Ascending aorta (tissue), 2 donors: ENCODE measurements at regions not wholly inside any gene's neighbourhood (a gene's known extent, or its start where the extent isn't known, plus 50 kb on each side); places are given as distances from the start of the nearest gene placed in this dataset.

ENCODE experiments used
- DNase-seq, 2 donors: peaks; one replicate each; pipeline ENCODE4 v3.0.0-alpha.2; 2019; ENCODE audit warnings: low spot score in 2 of 2
- H3K27ac ChIP-seq, 2 donors: fragments of 200-600 bp; sonication (generic); one replicate each; pipeline ENCODE4 v1.5.1; 2016 to 2017; ENCODE audit warnings: mild to moderate bottlenecking in 1 of 2
- H3K27me3 ChIP-seq: fragments of 200-600 bp; sonication (generic); one replicate; pipeline ENCODE4 v1.5.1; 2017
- H3K36me3 ChIP-seq, 2 donors: fragments of 200-600 bp; sonication (generic); one replicate each; pipeline ENCODE4 v1.5.1; 2016
- H3K4me1 ChIP-seq, 2 donors: fragments of 200-600 bp; sonication (generic); one replicate each; pipeline ENCODE4 v1.5.1; 2016 to 2017; ENCODE audit warnings: mild to moderate bottlenecking in 1 of 2
- H3K4me3 ChIP-seq, 2 donors: fragments of 200-600 bp; sonication (generic); one replicate each; pipeline ENCODE4 v1.5.1; 2016 to 2017; ENCODE audit warnings: mild to moderate bottlenecking in 1 of 2
- H3K9me3 ChIP-seq, 2 donors: fragments of 200-600 bp; sonication (generic); one replicate each; pipeline ENCODE4 v1.5.1; 2016
- intact Hi-C: fragments of 100-400 bp; cut with DNase I; formaldehyde crosslinking; loops from one replicate; pipeline ENCODE4 v1.15.1; 2023
- TF ChIP-seq, protein P1 (sequence below), 3 experiments: fragments of 200-600 bp in 2 of 3; fragments of 450-650 bp in 1 of 3; sonication (generic) in 2 of 3; IDR thresholded peaks; one replicate each; pipeline ENCODE4 v1.5.1; 2016 to 2019; ENCODE audit warnings: antibody characterized with exemption in 3 of 3, mild to moderate bottlenecking in 1 of 3, moderate library complexity in 1 of 3

DNA sequence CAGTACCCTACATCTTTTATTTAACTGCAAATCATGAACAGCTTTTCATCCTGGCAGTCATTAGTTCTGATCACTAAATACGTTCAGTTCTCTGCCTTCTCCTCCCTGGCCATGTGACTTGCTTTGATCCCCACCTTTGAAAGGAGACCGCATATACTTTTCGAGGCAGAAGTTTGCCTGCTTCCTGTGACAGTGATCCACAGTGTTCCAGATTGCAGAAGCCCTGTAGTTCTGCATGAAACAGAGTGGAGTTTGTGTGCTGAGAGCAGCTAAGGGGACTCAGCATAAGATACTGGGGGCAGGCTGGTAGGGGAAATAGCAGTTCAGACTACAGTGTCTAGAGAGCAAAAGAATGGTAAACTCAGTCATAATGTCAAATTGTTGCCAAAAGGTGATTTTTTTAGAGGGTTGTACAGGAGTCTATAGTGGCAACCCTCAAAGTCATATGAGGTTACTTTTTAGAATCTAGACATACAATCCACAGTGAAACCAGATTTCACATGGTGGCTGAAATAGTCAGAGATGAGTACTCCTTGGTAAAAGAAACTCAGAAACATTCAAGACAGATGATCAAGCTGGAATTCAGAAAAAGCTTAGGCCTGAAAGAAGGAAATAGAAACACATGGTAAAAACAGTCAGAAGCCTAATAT lies 1800.4 kb upstream of the CELF4 start:
- intact Hi-C loops: no loop called here

GRCh38 chr18:39360072-39360471 lies 1794.5 kb upstream of the CELF4 start:
- H3K36me3 ChIP-seq: no peaks in the 10 kb centered on the region
- no peak for DNase-seq
- H3K4me3 ChIP-seq: no peak overlapping the region
- intact Hi-C loops: no loop called here
- H3K4me1 ChIP-seq: no peaks in the 10 kb centered on the region
- H3K9me3 ChIP-seq: no peaks in the 10 kb centered on the region
- TF ChIP-seq, protein P1, sequence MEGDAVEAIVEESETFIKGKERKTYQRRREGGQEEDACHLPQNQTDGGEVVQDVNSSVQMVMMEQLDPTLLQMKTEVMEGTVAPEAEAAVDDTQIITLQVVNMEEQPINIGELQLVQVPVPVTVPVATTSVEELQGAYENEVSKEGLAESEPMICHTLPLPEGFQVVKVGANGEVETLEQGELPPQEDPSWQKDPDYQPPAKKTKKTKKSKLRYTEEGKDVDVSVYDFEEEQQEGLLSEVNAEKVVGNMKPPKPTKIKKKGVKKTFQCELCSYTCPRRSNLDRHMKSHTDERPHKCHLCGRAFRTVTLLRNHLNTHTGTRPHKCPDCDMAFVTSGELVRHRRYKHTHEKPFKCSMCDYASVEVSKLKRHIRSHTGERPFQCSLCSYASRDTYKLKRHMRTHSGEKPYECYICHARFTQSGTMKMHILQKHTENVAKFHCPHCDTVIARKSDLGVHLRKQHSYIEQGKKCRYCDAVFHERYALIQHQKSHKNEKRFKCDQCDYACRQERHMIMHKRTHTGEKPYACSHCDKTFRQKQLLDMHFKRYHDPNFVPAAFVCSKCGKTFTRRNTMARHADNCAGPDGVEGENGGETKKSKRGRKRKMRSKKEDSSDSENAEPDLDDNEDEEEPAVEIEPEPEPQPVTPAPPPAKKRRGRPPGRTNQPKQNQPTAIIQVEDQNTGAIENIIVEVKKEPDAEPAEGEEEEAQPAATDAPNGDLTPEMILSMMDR (IDR thresholded peaks at IDR 0.05): no peak
- H3K27ac ChIP-seq: no peak overlapping the region
- no peaks in the 10 kb centered on the region for H3K27me3 ChIP-seq

More for the DNA sequence above, 1800.4 kb upstream of the CELF4 start:
- Histone ChIP-seq H3K27ac (no peak overlapping the region), H3K4me3 (no peak overlapping the region), H3K36me3 (no peaks in the 10 kb centered on the region), H3K27me3 (no peaks in the 10 kb centered on the region), H3K9me3 (no peaks in the 10 kb centered on the region), H3K4me1 (no peaks in the 10 kb centered on the region)
- TF ChIP-seq, protein P1 (IDR thresholded peaks at IDR 0.05): no peak
- no peak for DNase-seq

DNA sequence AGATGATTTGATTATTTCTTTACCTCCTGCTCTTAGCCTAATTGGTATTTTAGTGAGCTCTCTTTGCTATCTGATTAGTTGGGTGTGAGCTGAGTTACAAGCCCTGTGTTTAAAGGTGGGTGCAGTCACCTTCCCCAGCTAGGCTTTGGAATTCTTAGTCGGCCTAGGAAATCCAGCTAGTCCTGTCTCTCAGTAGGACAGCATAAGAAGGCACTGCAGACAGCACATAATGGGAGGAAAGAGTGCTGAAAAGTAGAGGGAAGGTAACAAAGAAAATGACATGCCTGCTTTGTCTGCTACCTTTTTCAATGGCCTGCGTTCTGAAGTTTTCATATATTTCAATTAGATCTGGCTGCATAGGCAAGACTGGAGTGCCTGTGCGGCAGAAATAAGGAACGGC lies 1794.0 kb upstream of the CELF4 start:
- TF ChIP-seq, protein P1 (IDR thresholded peaks at IDR 0.05): no peak
- no peak overlapping the region for H3K4me3 ChIP-seq
- no peak overlapping the region for H3K27ac ChIP-seq
- intact Hi-C loops: no loop called here
- DNase-seq: no peak
- H3K9me3 ChIP-seq: no peaks in the 10 kb centered on the region
- H3K27me3 ChIP-seq: no peaks in the 10 kb centered on the region
- H3K36me3 ChIP-seq: no peaks in the 10 kb centered on the region
- H3K4me1 ChIP-seq: no peaks in the 10 kb centered on the region

DNA sequence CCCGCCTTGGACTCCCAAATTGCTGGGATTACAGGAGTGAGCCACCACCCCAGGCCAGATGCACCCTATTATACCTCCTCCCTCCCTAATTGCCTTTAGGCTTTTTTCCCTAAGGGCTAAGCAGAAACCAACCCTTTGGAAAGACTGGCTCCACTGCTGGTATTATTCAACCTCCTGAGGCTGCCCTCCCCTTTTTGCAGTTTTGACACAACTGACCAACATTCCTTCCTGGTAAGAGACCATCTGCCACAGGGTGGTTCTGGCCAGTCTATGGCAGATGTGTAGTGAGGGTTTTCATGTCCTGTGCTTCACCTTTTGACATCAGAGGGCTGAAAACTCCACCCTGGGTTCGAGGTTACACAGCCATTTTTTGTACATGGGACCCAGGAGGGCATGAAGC lies 1785.3 kb upstream of the CELF4 start:
- TF ChIP-seq, protein P1 (IDR thresholded peaks at IDR 0.05): no peak
- Histone ChIP-seq H3K36me3 (no peaks in the 10 kb centered on the region), H3K4me1 (no peaks in the 10 kb centered on the region), H3K4me3 (no peak overlapping the region), H3K27ac (no peak overlapping the region), H3K9me3 (no peaks in the 10 kb centered on the region), H3K27me3 (no peaks in the 10 kb centered on the region)
- DNase-seq: no peak
- intact Hi-C loops: no loop called here

DNA sequence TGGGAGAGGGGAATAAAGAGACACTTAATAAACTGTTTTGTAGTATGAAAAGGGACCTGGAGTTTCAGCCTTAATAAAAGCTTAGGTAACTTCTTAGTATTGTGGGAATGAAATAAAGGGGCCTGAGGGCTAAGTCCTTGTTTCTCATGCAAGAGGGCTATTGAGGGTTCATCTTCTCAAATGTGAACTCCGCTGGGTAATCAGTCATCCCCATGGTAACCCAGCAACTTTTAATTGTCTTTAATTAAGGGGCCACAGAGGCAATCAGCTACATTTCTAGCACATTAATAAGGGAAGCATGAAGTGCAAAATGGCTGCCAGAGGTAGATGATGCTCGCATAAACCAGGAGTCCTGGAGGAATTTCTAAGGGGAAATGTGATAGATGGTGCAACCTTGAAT lies 1784.2 kb upstream of the CELF4 start:
- TF ChIP-seq, protein P1 (IDR thresholded peaks at IDR 0.05): no peak
- no peak overlapping the region for H3K27ac ChIP-seq
- H3K36me3 ChIP-seq: no peaks in the 10 kb centered on the region
- no peaks in the 10 kb centered on the region for H3K4me1 ChIP-seq
- intact Hi-C loops: no loop called here
- no peaks in the 10 kb centered on the region for H3K27me3 ChIP-seq
- no peaks in the 10 kb centered on the region for H3K9me3 ChIP-seq
- H3K4me3 ChIP-seq: no peak overlapping the region
- no peak for DNase-seq

GRCh38 chr18:39348757-39349156 lies 1783.2 kb upstream of the CELF4 start:
- TF ChIP-seq, protein P1 (IDR thresholded peaks at IDR 0.05): no peak
- intact Hi-C loops: no loop called here
- Histone ChIP-seq H3K36me3 (no peaks in the 10 kb centered on the region), H3K4me3 (no peak overlapping the region), H3K4me1 (no peaks in the 10 kb centered on the region), H3K27ac (no peak overlapping the region), H3K27me3 (no peaks in the 10 kb centered on the region), H3K9me3 (no peaks in the 10 kb centered on the region)
- DNase-seq: no peak
